Middle frontal gyrus (tissue), 1 donor: ENCODE measurements at regions not wholly inside any gene's neighbourhood (a gene's known extent, or its start where the extent isn't known, plus 50 kb on each side); places are given as distances from the start of the nearest gene placed in this dataset.
"Not testable (repeated sequence)": the region's sequence is repeated elsewhere in the genome, so short reads cannot be mapped to it uniquely, and the experiment has no call there.

Experiments
- DNase-seq: peaks from one replicate; pipeline ENCODE4 v3.0.0-alpha.2; 2015; ENCODE audit warnings: low spot score; ENCODE audit errors: extremely low spot score

DNA sequence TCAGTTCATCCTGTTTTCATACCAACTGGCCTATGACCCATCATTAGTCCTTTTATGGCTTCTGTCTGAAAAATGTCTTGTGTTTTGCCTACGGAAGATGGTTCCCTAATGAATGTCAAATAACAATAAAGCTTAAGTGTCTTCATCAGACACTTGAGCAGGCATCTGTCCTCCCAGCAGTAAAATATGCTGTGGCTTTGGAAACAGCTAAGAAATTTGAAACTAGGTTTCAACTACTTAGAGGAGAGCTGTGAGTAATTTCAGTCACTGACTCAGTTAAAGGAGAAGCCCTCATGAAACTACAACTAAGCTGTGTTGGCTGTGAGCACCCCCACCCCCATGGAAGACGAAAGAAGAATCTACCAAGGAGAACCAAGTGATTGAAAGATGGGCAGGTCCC is 409.4 kb upstream of the PPP2R3A start:
- DNase-seq = no peak

- no peak for DNase-seq
These were observed 407.3 kb upstream of the PPP2R3A start for GRCh38 chr3:135558150-135558783.

DNA sequence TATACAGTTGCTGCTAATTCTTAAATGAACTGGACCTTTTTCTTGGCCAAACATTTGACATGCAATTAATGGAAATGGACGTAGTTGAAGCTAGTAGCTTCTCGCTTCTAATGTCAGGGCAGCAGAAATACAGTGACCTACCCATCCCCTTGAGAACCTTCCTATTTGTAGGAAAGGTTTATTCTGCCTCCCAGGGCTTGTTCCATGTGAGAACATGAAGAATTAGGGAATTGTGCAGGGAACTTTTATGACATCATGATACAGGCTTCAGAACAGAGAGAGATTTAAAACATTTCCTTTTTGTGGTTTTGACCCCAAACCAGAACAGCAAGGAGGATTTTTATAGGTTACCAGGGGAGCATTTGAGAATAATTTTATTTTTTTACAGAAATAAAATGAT is 406.6 kb upstream of the PPP2R3A start:
- no peak for DNase-seq

GRCh38 chr3:135559802-135560201 is 405.7 kb upstream of the PPP2R3A start:
- no peak for DNase-seq

- no peak for DNase-seq
These were observed 404.7 kb upstream of the PPP2R3A start for GRCh38 chr3:135560847-135561246.

GRCh38 chr3:135564696-135565095 is 400.8 kb upstream of the PPP2R3A start:
- DNase-seq = no peak

- no peak for DNase-seq
These were observed 400.0 kb upstream of the PPP2R3A start for GRCh38 chr3:135565546-135565945.

- no peak for DNase-seq
These were observed 398.3 kb upstream of the PPP2R3A start for GRCh38 chr3:135567223-135567622.

GRCh38 chr3:135576751-135577150 is 388.8 kb upstream of the PPP2R3A start:
- DNase-seq = no peak

DNA sequence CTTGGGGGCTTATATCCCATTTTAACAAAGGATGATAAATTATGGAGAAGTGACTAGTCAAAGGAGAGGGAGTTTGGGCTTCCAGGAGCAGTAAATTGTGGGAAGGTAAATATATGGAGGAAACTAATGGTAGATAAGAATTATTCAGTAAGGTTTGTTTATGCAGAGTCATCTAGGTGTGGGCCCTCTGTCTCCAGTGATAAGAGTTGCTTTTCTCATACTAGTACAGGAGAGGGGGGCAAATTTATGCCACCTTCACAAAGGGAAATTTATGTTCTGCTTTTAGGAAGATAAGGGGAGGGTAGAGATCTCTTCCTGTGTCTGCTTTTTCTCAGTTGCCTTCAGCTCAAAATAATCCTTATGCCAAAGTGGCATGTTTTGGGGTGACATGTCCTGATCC is 383.7 kb upstream of the PPP2R3A start:
- no peak for DNase-seq

GRCh38 chr3:135582800-135583199 is 382.7 kb upstream of the PPP2R3A start:
- DNase-seq = no peak

- no peak for DNase-seq
These were observed 369.0 kb upstream of the PPP2R3A start for GRCh38 chr3:135596563-135596962.

GRCh38 chr3:135597855-135598254 is 367.7 kb upstream of the PPP2R3A start:
- no peak for DNase-seq

DNA sequence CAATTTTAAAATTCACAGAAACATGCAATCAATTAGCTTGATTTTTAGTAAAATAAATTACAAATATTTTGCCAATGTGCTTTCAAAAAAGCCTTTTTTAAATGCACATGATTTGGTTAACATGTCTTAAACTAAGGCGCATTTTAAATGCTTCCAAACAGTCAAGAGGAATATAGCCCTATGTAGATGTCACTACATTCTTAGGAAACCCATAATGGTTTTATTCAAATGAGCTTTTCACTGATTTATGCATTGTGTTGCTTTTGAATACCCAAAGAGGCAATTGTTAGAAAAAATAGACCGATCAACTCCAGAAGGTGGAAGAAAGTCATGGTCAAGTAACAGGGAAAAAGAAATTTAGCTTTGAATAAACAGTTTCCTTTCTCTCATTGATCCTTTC is 366.9 kb upstream of the PPP2R3A start:
- no peak for DNase-seq

GRCh38 chr3:135604512-135604911 is 361.0 kb upstream of the PPP2R3A start:
- DNase-seq = not testable (repeated sequence)

DNA sequence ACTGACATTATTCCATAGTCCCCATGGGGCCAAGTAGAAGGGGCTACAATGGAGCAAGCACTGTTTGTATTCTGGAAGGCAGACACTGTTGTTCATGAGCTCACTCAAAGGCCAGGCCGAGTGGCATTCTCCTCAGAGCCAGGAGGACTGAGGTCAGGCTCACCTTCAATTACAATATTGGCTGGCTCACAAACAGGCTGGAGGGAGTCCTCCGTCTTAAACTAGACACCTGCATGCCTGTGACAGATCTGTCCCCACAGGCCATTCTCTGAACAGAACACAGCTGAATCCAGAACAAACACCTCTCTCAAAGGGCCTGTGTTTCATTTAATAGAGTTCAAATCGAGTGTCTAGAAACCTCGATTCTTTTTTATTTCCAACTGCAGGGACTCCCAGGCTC is 347.4 kb upstream of the PPP2R3A start:
- no peak for DNase-seq

GRCh38 chr3:135621184-135621920 is 344.2 kb upstream of the PPP2R3A start:
- no peak for DNase-seq

GRCh38 chr3:135622215-135622614 is 343.3 kb upstream of the PPP2R3A start:
- DNase-seq = no peak

- DNase-seq = no peak
These were observed 342.9 kb upstream of the PPP2R3A start for GRCh38 chr3:135622656-135623055.

GRCh38 chr3:135623558-135623957 is 342.0 kb upstream of the PPP2R3A start:
- no peak for DNase-seq

- no peak for DNase-seq
These were observed 338.5 kb upstream of the PPP2R3A start for GRCh38 chr3:135627057-135627456.

- no peak for DNase-seq
These were observed 335.7 kb upstream of the PPP2R3A start for GRCh38 chr3:135629701-135630408.
